ENCODE measurements at regions not wholly inside any gene's neighbourhood (a gene's known extent, or its start where the extent isn't known, plus 50 kb on each side); places are given as distances from the start of the nearest gene placed in this dataset.

GRCh38 chr18:78199002-78199401 lies 780.6 kb upstream of the SALL3 start:
- FAIRE-seq (no peak), DNase-seq (ENCODE audit: insufficient read length) (no peak)
- TF ChIP-seq POLR2AphosphoS5 (IDR thresholded peaks at IDR 0.05; ENCODE audit: low read depth, low read length) (no peak), TAF1 (IDR thresholded peaks at IDR 0.05; ENCODE audit: borderline replicate concordance, low read depth, low read length) (no peak), POLR2A (IDR thresholded peaks at IDR 0.05; ENCODE audit: low read depth, low read length) (no peak)

- FAIRE-seq (no peak), DNase-seq (ENCODE audit: insufficient read length) (no peak)
- no peak for TF ChIP-seq TAF1 (IDR thresholded peaks at IDR 0.05; ENCODE audit: borderline replicate concordance, low read depth, low read length)
- no peak for TF ChIP-seq POLR2A (IDR thresholded peaks at IDR 0.05; ENCODE audit: low read depth, low read length)
- TF ChIP-seq POLR2AphosphoS5 (IDR thresholded peaks at IDR 0.05; ENCODE audit: low read depth, low read length): no peak
These were observed 780.0 kb upstream of the SALL3 start for GRCh38 chr18:78199611-78200010.

- FAIRE-seq: no peak
- no peak for DNase-seq (ENCODE audit: insufficient read length)
- TF ChIP-seq POLR2AphosphoS5 (IDR thresholded peaks at IDR 0.05; ENCODE audit: low read depth, low read length) (no peak), TAF1 (IDR thresholded peaks at IDR 0.05; ENCODE audit: borderline replicate concordance, low read depth, low read length) (no peak), POLR2A (IDR thresholded peaks at IDR 0.05; ENCODE audit: low read depth, low read length) (no peak)
These were observed 771.7 kb upstream of the SALL3 start for GRCh38 chr18:78207942-78208341.

- DNase-seq (ENCODE audit: insufficient read length) (no peak), FAIRE-seq (no peak)
- TF ChIP-seq POLR2A (IDR thresholded peaks at IDR 0.05; ENCODE audit: low read depth, low read length) (no peak), POLR2AphosphoS5 (IDR thresholded peaks at IDR 0.05; ENCODE audit: low read depth, low read length) (no peak), TAF1 (IDR thresholded peaks at IDR 0.05; ENCODE audit: borderline replicate concordance, low read depth, low read length) (no peak)
These were observed 771.2 kb upstream of the SALL3 start for GRCh38 chr18:78208461-78208860.

GRCh38 chr18:78213361-78213994 lies 766.1 kb upstream of the SALL3 start:
- TF ChIP-seq TAF1 (IDR thresholded peaks at IDR 0.05; ENCODE audit: borderline replicate concordance, low read depth, low read length) (no peak), POLR2AphosphoS5 (IDR thresholded peaks at IDR 0.05; ENCODE audit: low read depth, low read length) (no peak), POLR2A (IDR thresholded peaks at IDR 0.05; ENCODE audit: low read depth, low read length) (no peak)
- no peak for DNase-seq (ENCODE audit: insufficient read length)
- no peak for FAIRE-seq

- no peak for DNase-seq (ENCODE audit: insufficient read length)
- TF ChIP-seq TAF1 (IDR thresholded peaks at IDR 0.05; ENCODE audit: borderline replicate concordance, low read depth, low read length) (no peak), POLR2A (IDR thresholded peaks at IDR 0.05; ENCODE audit: low read depth, low read length) (no peak), POLR2AphosphoS5 (IDR thresholded peaks at IDR 0.05; ENCODE audit: low read depth, low read length) (no peak)
- no peak for FAIRE-seq
These were observed 758.1 kb upstream of the SALL3 start for GRCh38 chr18:78221496-78221895.

- no peak for TF ChIP-seq TAF1 (IDR thresholded peaks at IDR 0.05; ENCODE audit: borderline replicate concordance, low read depth, low read length)
- TF ChIP-seq POLR2A (IDR thresholded peaks at IDR 0.05; ENCODE audit: low read depth, low read length): no peak
- TF ChIP-seq POLR2AphosphoS5 (IDR thresholded peaks at IDR 0.05; ENCODE audit: low read depth, low read length): no peak
- DNase-seq (ENCODE audit: insufficient read length): no peak
- no peak for FAIRE-seq
These were observed 750.6 kb upstream of the SALL3 start for GRCh38 chr18:78228974-78229373.

DNA sequence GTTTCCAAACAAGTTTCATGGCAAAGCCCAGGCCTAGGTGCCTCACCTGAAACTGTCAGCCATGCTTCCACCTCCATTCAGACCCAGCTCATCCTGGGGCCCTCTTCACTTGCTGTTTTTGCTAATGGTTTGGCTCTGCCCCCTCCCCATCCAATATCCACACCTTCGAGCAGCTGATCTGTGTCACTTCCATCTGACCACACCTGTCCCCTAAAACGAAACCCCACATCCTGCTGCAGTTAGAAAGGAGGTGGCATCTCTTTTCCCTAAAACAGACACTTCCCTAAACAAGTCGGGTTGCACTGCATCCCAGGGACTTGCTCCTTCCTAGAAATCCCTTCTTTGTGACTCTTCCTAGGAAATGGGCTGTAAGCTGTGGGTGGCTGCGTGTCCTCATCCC lies 748.7 kb upstream of the SALL3 start:
- no peak for FAIRE-seq

GRCh38 chr18:78232196-78232595 lies 747.4 kb upstream of the SALL3 start:
- no peak for DNase-seq (ENCODE audit: insufficient read length)
- no peak for TF ChIP-seq POLR2A (IDR thresholded peaks at IDR 0.05; ENCODE audit: low read depth, low read length)
- no peak for TF ChIP-seq POLR2AphosphoS5 (IDR thresholded peaks at IDR 0.05; ENCODE audit: low read depth, low read length)
- no peak for TF ChIP-seq TAF1 (IDR thresholded peaks at IDR 0.05; ENCODE audit: borderline replicate concordance, low read depth, low read length)
- FAIRE-seq: no peak

More for the DNA sequence above, 748.7 kb upstream of the SALL3 start:
- no peak for DNase-seq (ENCODE audit: insufficient read length)
- TF ChIP-seq POLR2A (IDR thresholded peaks at IDR 0.05; ENCODE audit: low read depth, low read length) (no peak), TAF1 (IDR thresholded peaks at IDR 0.05; ENCODE audit: borderline replicate concordance, low read depth, low read length) (no peak), POLR2AphosphoS5 (IDR thresholded peaks at IDR 0.05; ENCODE audit: low read depth, low read length) (no peak)

- TF ChIP-seq TAF1 (IDR thresholded peaks at IDR 0.05; ENCODE audit: borderline replicate concordance, low read depth, low read length): no peak
- no peak for TF ChIP-seq POLR2AphosphoS5 (IDR thresholded peaks at IDR 0.05; ENCODE audit: low read depth, low read length)
- no peak for TF ChIP-seq POLR2A (IDR thresholded peaks at IDR 0.05; ENCODE audit: low read depth, low read length)
- DNase-seq (ENCODE audit: insufficient read length) (no peak), FAIRE-seq (no peak)
These were observed 741.8 kb upstream of the SALL3 start for GRCh38 chr18:78237864-78238263.

GRCh38 chr18:78238404-78239089 lies 741.1 kb upstream of the SALL3 start:
- peak; percentile 58 for FAIRE-seq
- TF ChIP-seq POLR2A (IDR thresholded peaks at IDR 0.05; ENCODE audit: low read depth, low read length): no peak
- no peak for TF ChIP-seq POLR2AphosphoS5 (IDR thresholded peaks at IDR 0.05; ENCODE audit: low read depth, low read length)
- TF ChIP-seq TAF1 (IDR thresholded peaks at IDR 0.05; ENCODE audit: borderline replicate concordance, low read depth, low read length): no peak
- DNase-seq (ENCODE audit: insufficient read length): no peak

DNA sequence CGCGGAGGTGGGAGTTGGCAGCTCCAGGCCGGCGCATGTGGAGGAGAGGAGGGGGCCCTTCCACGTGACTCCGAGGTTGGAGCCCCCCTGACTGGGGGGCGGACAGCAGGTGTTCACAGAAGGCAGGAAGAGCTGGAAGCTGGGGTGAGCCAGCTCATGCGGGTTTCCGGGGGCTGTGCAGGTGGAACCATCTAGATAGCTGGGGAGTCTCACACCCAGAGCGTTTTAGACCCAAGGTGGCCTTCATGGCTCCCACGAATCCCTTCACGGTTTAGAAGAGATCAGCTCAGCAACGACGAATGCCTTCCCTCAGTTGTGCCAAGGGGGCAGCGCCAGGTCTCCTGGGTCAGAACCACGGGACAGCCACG lies 740.5 kb upstream of the SALL3 start:
- TF ChIP-seq POLR2AphosphoS5 (IDR thresholded peaks at IDR 0.05; ENCODE audit: low read depth, low read length) (no peak), POLR2A (IDR thresholded peaks at IDR 0.05; ENCODE audit: low read depth, low read length) (no peak), TAF1 (IDR thresholded peaks at IDR 0.05; ENCODE audit: borderline replicate concordance, low read depth, low read length) (no peak)
- FAIRE-seq: no peak

More for the DNA sequence above, 740.5 kb upstream of the SALL3 start:
- DNase-seq (ENCODE audit: insufficient read length): no peak

Measured in GM12892 (cell line).